SK-N-SH (cell line): ENCODE measurements at regions not wholly inside any gene's neighbourhood (a gene's known extent, or its start where the extent isn't known, plus 50 kb on each side); places are given as distances from the start of the nearest gene placed in this dataset.

Experiments used
- CTCF ChIA-PET: fragments of 300-600, 350-600 bp; formaldehyde crosslinking; extraction: SDS; loops from one replicate; lab custom pipeline; 2021; lab: Yijun Ruan, JAX
- POLR2A ChIA-PET: fragments of 350-600 bp; sonication (Branson Sonifier 250); formaldehyde crosslinking; extraction: SDS; loops from one replicate; lab custom pipeline; 2020; ENCODE audit warnings: antibody characterized with exemption, inconsistent platforms; lab: Yijun Ruan, JAX
- DNase-seq: peaks from one replicate; pipeline ENCODE4 v3.0.0; 2012
- H2AFZ ChIP-seq: fragments of 200-600 bp; sonication (generic); 2 replicates; pipeline ENCODE4 v1.8.1; 2016; ENCODE audit warnings: antibody characterized with exemption, mild to moderate bottlenecking, low read depth
- H3F3A ChIP-seq: fragments of 200-600 bp; sonication (generic); replicated peaks from 2 replicates; pipeline ENCODE3; 2016; ENCODE audit warnings: antibody characterized with exemption, mild to moderate bottlenecking; ENCODE audit not compliant: insufficient read depth
- H3K27ac ChIP-seq, 2 experiments: fragments of 200-500 bp in 1 of 2; fragments of 200-600 bp in 1 of 2; sonication (Bioruptor generic) in 1 of 2; sonication (generic), shearing (Covaris generic) in 1 of 2; 2 replicates each; pipeline versions ENCODE4 v1.5.1 to v1.6.1; 2014 to 2016; ENCODE audit warnings: low read depth in 2 of 2, inconsistent platforms in 1 of 2, low read length in 1 of 2, mild to moderate bottlenecking in 1 of 2, mixed read lengths in 1 of 2
- H3K27me3 ChIP-seq: fragments of 200-600 bp; sonication (generic), shearing (Covaris generic); 2 replicates; pipeline ENCODE4 v1.6.1; 2016; ENCODE audit warnings: mixed run types; ENCODE audit not compliant: insufficient read depth
- H3K36me3 ChIP-seq, 2 experiments: fragments of 200-500 bp in 1 of 2; fragments of 200-600 bp in 1 of 2; sonication (Bioruptor generic) in 1 of 2; sonication (generic) in 1 of 2; replicated peaks in 1 of 2; 2 replicates each; pipeline versions ENCODE3 to v1.5.1; 2014 to 2016; ENCODE audit warnings: low read length in 1 of 2, mild to moderate bottlenecking in 1 of 2; ENCODE audit not compliant: insufficient read depth in 2 of 2, control insufficient read depth in 1 of 2
- H3K4me1 ChIP-seq, 2 experiments: fragments of 200-500 bp in 1 of 2; fragments of 200-600 bp in 1 of 2; sonication (Bioruptor generic) in 1 of 2; sonication (generic), shearing (Covaris generic) in 1 of 2; 2 replicates each; pipeline versions ENCODE4 v1.5.1 to v1.6.1; 2014 to 2016; ENCODE audit warnings: low read depth in 1 of 2, low read length in 1 of 2, mixed run types in 1 of 2; ENCODE audit not compliant: insufficient read depth in 2 of 2, control insufficient read depth in 1 of 2
- H3K4me2 ChIP-seq: fragments of 200-600 bp; sonication (generic), shearing (Covaris generic); 2 replicates; pipeline ENCODE4 v1.6.1; 2017; ENCODE audit warnings: mixed run types
- H3K4me3 ChIP-seq, 2 experiments: fragments of 200-500 bp in 1 of 2; fragments of 200-600 bp in 1 of 2; sonication (Bioruptor generic) in 1 of 2; sonication (generic), shearing (Covaris generic) in 1 of 2; 2 replicates each; pipeline versions ENCODE4 v1.5.1 to v1.8.1; 2014 to 2016; ENCODE audit warnings: low read depth in 2 of 2, inconsistent platforms in 1 of 2, low read length in 1 of 2, mild to moderate bottlenecking in 1 of 2, mixed read lengths in 1 of 2, moderate library complexity in 1 of 2
- H3K79me2 ChIP-seq: fragments of 200-600 bp; sonication (generic); 2 replicates; pipeline ENCODE4 v1.8.1; 2017; ENCODE audit warnings: mild to moderate bottlenecking; ENCODE audit not compliant: insufficient read depth
- H3K9ac ChIP-seq: fragments of 200-600 bp; sonication (generic); 2 replicates; pipeline ENCODE4 v1.6.1; 2017; ENCODE audit warnings: mixed run types
- H3K9me2 ChIP-seq: fragments of 200-600 bp; sonication (generic); 2 replicates; pipeline ENCODE4 v1.6.1; 2017; ENCODE audit warnings: mixed run types
- H3K9me3 ChIP-seq: fragments of 200-600 bp; sonication (generic); 2 replicates; pipeline ENCODE4 v1.6.1; 2017; ENCODE audit warnings: mixed run types, mild to moderate bottlenecking, moderate library complexity
- H4K20me1 ChIP-seq: fragments of 200-600 bp; sonication (generic); 2 replicates; pipeline ENCODE4 v1.6.1; 2017; ENCODE audit warnings: mild to moderate bottlenecking, mixed run types; ENCODE audit not compliant: insufficient read depth
- CHD2 ChIP-seq: fragments of 150-350 bp; IDR thresholded peaks from 2 replicates; pipeline ENCODE4 v1.6.1; 2018; ENCODE audit warnings: low read length; ENCODE audit not compliant: partially characterized antibody
- CTCF ChIP-seq: fragments of 200-600 bp; sonication (generic); IDR thresholded peaks from 2 replicates; pipeline ENCODE4 v1.6.1; 2017; ENCODE audit warnings: antibody characterized with exemption, mild to moderate bottlenecking, moderate library complexity
- ELF1 ChIP-seq: IDR thresholded peaks from 2 replicates; pipeline ENCODE4 v1.4.0; 2012
- EZH2phosphoT487 ChIP-seq: fragments of 200-600 bp; sonication (generic); IDR thresholded peaks from 2 replicates; pipeline ENCODE4 v1.6.1; 2017; ENCODE audit warnings: low read depth, mixed run types, mild to moderate bottlenecking, antibody characterized with exemption, moderate library complexity, borderline replicate concordance
- FOSL2 ChIP-seq: IDR thresholded peaks from 2 replicates; pipeline ENCODE4 v1.4.0; 2012; ENCODE audit warnings: low read depth, mild to moderate bottlenecking, moderate library complexity, borderline replicate concordance
- FOXJ3 ChIP-seq: sonication (generic); formaldehyde crosslinking; IDR thresholded peaks from 2 replicates; pipeline ENCODE4 v1.5.1; 2020; ENCODE audit warnings: mild to moderate bottlenecking, missing genetic modification reagents
- FOXM1 ChIP-seq: IDR thresholded peaks from 2 replicates; pipeline ENCODE4 v1.4.0; 2012; ENCODE audit warnings: low read depth, mild to moderate bottlenecking
- GATA2 ChIP-seq: sonication (generic); formaldehyde crosslinking; IDR thresholded peaks from 2 replicates; pipeline ENCODE4 v1.5.0; 2020; ENCODE audit warnings: mild to moderate bottlenecking, missing genetic modification reagents
- JUND ChIP-seq: IDR thresholded peaks from 2 replicates; pipeline ENCODE4 v1.4.0; 2012
- MEF2A ChIP-seq: IDR thresholded peaks from 2 replicates; pipeline ENCODE4 v1.4.0; 2012; ENCODE audit warnings: low read depth, borderline replicate concordance
- MXI1 ChIP-seq: IDR thresholded peaks from 2 replicates; pipeline ENCODE4 v1.6.1; 2012; ENCODE audit warnings: mild to moderate bottlenecking, low read depth, low read length, improper control_type of control experiment
- NRF1 ChIP-seq: IDR thresholded peaks from 2 replicates; pipeline ENCODE4 v1.6.1; 2012; ENCODE audit warnings: low read depth, mild to moderate bottlenecking, low read length
- POLR2AphosphoS5 ChIP-seq: IDR thresholded peaks from 2 replicates; pipeline ENCODE4 v1.6.1; 2012; ENCODE audit warnings: low read depth, low read length
- RAD21 ChIP-seq: IDR thresholded peaks from 2 replicates; pipeline ENCODE4 v1.6.1; 2012; ENCODE audit warnings: mild to moderate bottlenecking, low read length
- REST ChIP-seq: IDR thresholded peaks from 2 replicates; pipeline ENCODE4 v1.6.1; 2012; ENCODE audit warnings: mild to moderate bottlenecking, low read depth, low read length, moderate library complexity
- RFX5 ChIP-seq: IDR thresholded peaks from 2 replicates; pipeline ENCODE4 v1.6.1; 2012; ENCODE audit warnings: mild to moderate bottlenecking, improper control_type of control experiment, low read length
- RXRA ChIP-seq: IDR thresholded peaks from 2 replicates; pipeline ENCODE4 v1.4.0; 2012; ENCODE audit warnings: low read depth, mild to moderate bottlenecking, borderline replicate concordance
- SIN3A ChIP-seq: IDR thresholded peaks from 2 replicates; pipeline ENCODE4 v1.6.1; 2012; ENCODE audit warnings: low read depth, mild to moderate bottlenecking, low read length, moderate library complexity, borderline replicate concordance
- USF2 ChIP-seq: fragments of 150-350 bp; IDR thresholded peaks from 2 replicates; pipeline ENCODE4 v1.6.1; 2017; ENCODE audit warnings: antibody characterized with exemption, low read length, low read depth, borderline replicate concordance
- ZBTB33 ChIP-seq: IDR thresholded peaks from 2 replicates; pipeline ENCODE4 v1.4.0; 2012; ENCODE audit warnings: low read depth, borderline replicate concordance

GRCh38 chr16:51317575-51317974, 166.5 kb upstream of the SALL1 start:
- ChIA-PET CTCF (interaction anchor here (0.5 kb wide), 1 partner anchor 283 kb away, joined by 3 read pairs; no protein-coding TSS in a partner anchor), POLR2A (no interaction called here)
- H3K9me2 ChIP-seq: no peaks in the 10 kb centered on the region
- H3K4me2 ChIP-seq: no peak overlapping the region
- no peak overlapping the region for H2AFZ ChIP-seq
- TF ChIP-seq MXI1: no peak
- TF ChIP-seq FOSL2: no peak
- no peak for TF ChIP-seq EZH2phosphoT487
- TF ChIP-seq NRF1: no peak
- TF ChIP-seq ZBTB33: no peak
- no peak for TF ChIP-seq REST
- no peak for TF ChIP-seq GATA2 (CRISPR knock-in tag)
- no peak for TF ChIP-seq MEF2A
- TF ChIP-seq JUND: no peak
- no peak for TF ChIP-seq RXRA
- TF ChIP-seq CTCF: no peak
- TF ChIP-seq POLR2AphosphoS5: no peak
- TF ChIP-seq SIN3A: no peak
- no peak for TF ChIP-seq ELF1
- TF ChIP-seq USF2: no peak
- no peak for TF ChIP-seq FOXM1
- no peak for TF ChIP-seq RAD21
- TF ChIP-seq FOXJ3 (CRISPR knock-in tag): no peak
- no peak for TF ChIP-seq RFX5
- TF ChIP-seq CHD2: no peak
- no peak overlapping the region for H3K4me3 ChIP-seq
- H3K79me2 ChIP-seq: no peaks in the 10 kb centered on the region
- H3K36me3 ChIP-seq: no peaks in the 10 kb centered on the region
- no peaks in the 10 kb centered on the region for H4K20me1 ChIP-seq
- DNase-seq: no peak
- no peaks in the 10 kb centered on the region for H3K9me3 ChIP-seq
- H3F3A ChIP-seq: no peaks in the 10 kb centered on the region
- H3K4me1 ChIP-seq: peaks cover 0 to 7% of the 10 kb centered on the region in 2 experiments; a peak in 1 of 4 replicates
- no peak overlapping the region for H3K27ac ChIP-seq
- no peak overlapping the region for H3K9ac ChIP-seq
- no peaks in the 10 kb centered on the region for H3K27me3 ChIP-seq
